Neural cell (in vitro differentiated cells): ENCODE measurements at regions not wholly inside any gene's neighbourhood (a gene's known extent, or its start where the extent isn't known, plus 50 kb on each side); places are given as distances from the start of the nearest gene placed in this dataset.

Experiments
- H2AFZ ChIP-seq: fragments of 200-600, 300-800 bp; sonication (generic), shearing (Covaris generic); 2 replicates; pipeline ENCODE4 v1.6.0; 2014; ENCODE audit warnings: low read depth, mild to moderate bottlenecking, antibody characterized with exemption, low read length, moderate library complexity
- H3F3A ChIP-seq: fragments of 200-600 bp; shearing (Covaris generic); 2 replicates; pipeline ENCODE4 v1.6.1; 2016; ENCODE audit warnings: mild to moderate bottlenecking, moderate library complexity, mixed read lengths, antibody characterized with exemption, low read length; ENCODE audit not compliant: insufficient read depth, poor library complexity, severe bottlenecking
- H3K27ac ChIP-seq: fragments of 200-600, 300-800 bp; sonication (generic), shearing (Covaris generic); 2 replicates; pipeline ENCODE4 v1.5.1; 2014; ENCODE audit warnings: mild to moderate bottlenecking, low read length, moderate library complexity
- H3K27me3 ChIP-seq: fragments of 300-800, 200-600 bp; sonication (generic), shearing (Covaris generic); 2 replicates; pipeline ENCODE4 v1.6.0; 2014; ENCODE audit warnings: mild to moderate bottlenecking, low read depth, low read length, moderate library complexity; ENCODE audit not compliant: insufficient read depth
- H3K36me3 ChIP-seq: fragments of 300-800, 200-600 bp; sonication (generic), shearing (Covaris generic); 2 replicates; pipeline ENCODE4 v1.5.1; 2014; ENCODE audit warnings: mild to moderate bottlenecking, antibody characterized with exemption, low read length, moderate library complexity; ENCODE audit not compliant: insufficient read depth
- H3K4me2 ChIP-seq: fragments of 300-800, 200-600 bp; sonication (generic), shearing (Covaris generic); 2 replicates; pipeline ENCODE4 v1.6.0; 2014; ENCODE audit warnings: mild to moderate bottlenecking, low read length
- H3K4me3 ChIP-seq: fragments of 300-800, 200-600 bp; sonication (generic), shearing (Covaris generic); 2 replicates; pipeline ENCODE4 v1.5.1; 2014; ENCODE audit warnings: mild to moderate bottlenecking, low read length, moderate library complexity
- H3K79me2 ChIP-seq: fragments of 200-600 bp; shearing (Covaris generic); replicated peaks from 2 replicates; pipeline ENCODE4 v1.6.0; 2014; ENCODE audit warnings: mild to moderate bottlenecking, low read length, moderate library complexity; ENCODE audit not compliant: insufficient read depth
- H3K9ac ChIP-seq: fragments of 300-800, 200-600 bp; sonication (generic), shearing (Covaris generic); 2 replicates; pipeline ENCODE4 v1.6.1; 2016; ENCODE audit warnings: mild to moderate bottlenecking, low read length, mixed read lengths
- H3K9me2 ChIP-seq: fragments of 200-600 bp; shearing (Covaris generic); 2 replicates; pipeline ENCODE4 v1.6.1; 2016; ENCODE audit warnings: mild to moderate bottlenecking, low read length, mixed read lengths; ENCODE audit not compliant: insufficient read depth
- H3K9me3 ChIP-seq: fragments of 200-600, 300-800 bp; sonication (generic), shearing (Covaris generic); 2 replicates; pipeline ENCODE4 v1.6.1; 2016; ENCODE audit warnings: mild to moderate bottlenecking, mixed run types, low read length, moderate library complexity, mixed read lengths
- H4K20me1 ChIP-seq: fragments of 200-600 bp; shearing (Covaris generic); 2 replicates; pipeline ENCODE4 v1.6.1; 2016; ENCODE audit warnings: mild to moderate bottlenecking, mixed run types; ENCODE audit not compliant: insufficient read depth
- EP300 ChIP-seq: fragments of 450-650 bp; conservative IDR thresholded peaks from 2 replicates; pipeline ENCODE4 v1.6.1; 2014; ENCODE audit warnings: antibody characterized with exemption, mild to moderate bottlenecking, moderate library complexity; ENCODE audit not compliant: poor library complexity, severe bottlenecking
- EZH2 ChIP-seq: fragments of 200-600, 300-800 bp; shearing (Covaris generic), sonication (generic); IDR thresholded peaks from 2 replicates; pipeline ENCODE4 v1.6.1; 2014; ENCODE audit warnings: antibody characterized with exemption, low read length, borderline replicate concordance, mild to moderate bottlenecking; ENCODE audit not compliant: insufficient read depth, poor library complexity, severe bottlenecking
- MXI1 ChIP-seq: fragments of 450-650 bp; conservative IDR thresholded peaks from 2 replicates; pipeline ENCODE4 v1.6.1; 2014; ENCODE audit warnings: antibody characterized with exemption, mild to moderate bottlenecking; ENCODE audit not compliant: poor library complexity, severe bottlenecking
- POLR2AphosphoS5 ChIP-seq: IDR thresholded peaks from 2 replicates; pipeline ENCODE4 v1.6.1; 2012
- RAD21 ChIP-seq: fragments of 450-650 bp; conservative IDR thresholded peaks from 2 replicates; pipeline ENCODE4 v1.6.1; 2014; ENCODE audit warnings: antibody characterized with exemption, mild to moderate bottlenecking, moderate library complexity
- REST ChIP-seq: IDR thresholded peaks from 2 replicates; pipeline ENCODE4 v1.6.1; 2012; ENCODE audit warnings: borderline replicate concordance
- SMC3 ChIP-seq: fragments of 450-650 bp; conservative IDR thresholded peaks from 2 replicates; pipeline ENCODE4 v1.6.1; 2014; ENCODE audit warnings: antibody characterized with exemption, mild to moderate bottlenecking, moderate library complexity; ENCODE audit not compliant: poor library complexity
- TAF1 ChIP-seq: IDR thresholded peaks from 2 replicates; pipeline ENCODE4 v1.6.1; 2012; ENCODE audit warnings: low read depth
- TF ChIP-seq, protein P1 (sequence below): fragments of 450-650 bp; IDR thresholded peaks from 2 replicates; pipeline ENCODE4 v1.5.1; 2014; ENCODE audit warnings: antibody characterized with exemption, mild to moderate bottlenecking, moderate library complexity; ENCODE audit not compliant: poor library complexity, severe bottlenecking

GRCh38 chr2:124993809-124994208 is 968.7 kb downstream of the CNTNAP5 start:
- Histone ChIP-seq H3K4me2 (no peak overlapping the region), H3K4me3 (no peak overlapping the region), H4K20me1 (no peaks in the 10 kb centered on the region), H3K9me3 (no peaks in the 10 kb centered on the region), H3K9me2 (no peaks in the 10 kb centered on the region), H3K27me3 (no peaks in the 10 kb centered on the region), H3F3A (no peaks in the 10 kb centered on the region), H2AFZ (no peak overlapping the region), H3K79me2 (no peaks in the 10 kb centered on the region), H3K27ac (no peak overlapping the region), H3K36me3 (no peaks in the 10 kb centered on the region), H3K9ac (no peak overlapping the region)
- TF ChIP-seq RAD21: no peak
- TF ChIP-seq POLR2AphosphoS5: no peak
- TF ChIP-seq REST: no peak
- TF ChIP-seq SMC3: no peak
- TF ChIP-seq EZH2: no peak
- no peak for TF ChIP-seq EP300

GRCh38 chr2:124995185-124995912 is 970.3 kb downstream of the CNTNAP5 start:
- H3K9ac ChIP-seq: no peak overlapping the region
- H3K27ac ChIP-seq: no peak overlapping the region
- H3K27me3 ChIP-seq: no peaks in the 10 kb centered on the region
- H3F3A ChIP-seq: no peaks in the 10 kb centered on the region
- H3K4me2 ChIP-seq: no peak overlapping the region
- TF ChIP-seq RAD21 (no peak), EZH2 (no peak), EP300 (no peak), TAF1 (no peak), SMC3 (no peak), REST (no peak), POLR2AphosphoS5 (no peak), MXI1 (no peak)
- TF ChIP-seq, protein P1, sequence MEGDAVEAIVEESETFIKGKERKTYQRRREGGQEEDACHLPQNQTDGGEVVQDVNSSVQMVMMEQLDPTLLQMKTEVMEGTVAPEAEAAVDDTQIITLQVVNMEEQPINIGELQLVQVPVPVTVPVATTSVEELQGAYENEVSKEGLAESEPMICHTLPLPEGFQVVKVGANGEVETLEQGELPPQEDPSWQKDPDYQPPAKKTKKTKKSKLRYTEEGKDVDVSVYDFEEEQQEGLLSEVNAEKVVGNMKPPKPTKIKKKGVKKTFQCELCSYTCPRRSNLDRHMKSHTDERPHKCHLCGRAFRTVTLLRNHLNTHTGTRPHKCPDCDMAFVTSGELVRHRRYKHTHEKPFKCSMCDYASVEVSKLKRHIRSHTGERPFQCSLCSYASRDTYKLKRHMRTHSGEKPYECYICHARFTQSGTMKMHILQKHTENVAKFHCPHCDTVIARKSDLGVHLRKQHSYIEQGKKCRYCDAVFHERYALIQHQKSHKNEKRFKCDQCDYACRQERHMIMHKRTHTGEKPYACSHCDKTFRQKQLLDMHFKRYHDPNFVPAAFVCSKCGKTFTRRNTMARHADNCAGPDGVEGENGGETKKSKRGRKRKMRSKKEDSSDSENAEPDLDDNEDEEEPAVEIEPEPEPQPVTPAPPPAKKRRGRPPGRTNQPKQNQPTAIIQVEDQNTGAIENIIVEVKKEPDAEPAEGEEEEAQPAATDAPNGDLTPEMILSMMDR: no peak
- no peaks in the 10 kb centered on the region for H3K79me2 ChIP-seq
- no peaks in the 10 kb centered on the region for H3K9me2 ChIP-seq
- no peaks in the 10 kb centered on the region for H3K36me3 ChIP-seq
- H3K9me3 ChIP-seq: no peaks in the 10 kb centered on the region
- no peaks in the 10 kb centered on the region for H4K20me1 ChIP-seq
- no peak overlapping the region for H2AFZ ChIP-seq
- H3K4me3 ChIP-seq: no peak overlapping the region
